IMR-90 (cell line): ENCODE measurements at regions not wholly inside any gene's neighbourhood (a gene's known extent, or its start where the extent isn't known, plus 50 kb on each side); places are given as distances from the start of the nearest gene placed in this dataset.

ENCODE experiments used
- ATAC-seq: fragments of 200-7000 bp; cut with Tn5 transposase; 2 replicates; pipeline ENCODE4 v1.9.1; 2020; ENCODE audit warnings: low read depth, mild to moderate bottlenecking, moderate library complexity
- BruUV-seq: library from RNA; stranded (reverse); fragments of 400-500 nt; replicated peaks from 2 replicates; lab custom pipeline; 2021; lab: Mats Ljungman, UMichigan
- CTCF ChIA-PET: fragments of 300-600 bp; formaldehyde crosslinking; extraction: SDS; loops from one replicate; lab custom pipeline; 2021; ENCODE audit warnings: antibody characterized with exemption; lab: Yijun Ruan, JAX
- POLR2A ChIA-PET: fragments of 300-600 bp; sonication (Branson Sonifier 250); formaldehyde crosslinking; loops from one replicate; lab custom pipeline; 2022; ENCODE audit warnings: antibody characterized with exemption; ENCODE audit not compliant: unreplicated experiment; lab: Charles Lee
- DNase-seq: peaks from one replicate; pipeline ENCODE4 v3.0.0; 2013
- H2AFZ ChIP-seq: replicated peaks from 2 replicates; pipeline ENCODE3; 2013; ENCODE audit warnings: low read length, mild to moderate bottlenecking; ENCODE audit not compliant: poor library complexity
- H2AK5ac ChIP-seq: 2 replicates; pipeline ENCODE4 v1.6.1; 2013; ENCODE audit warnings: low read depth, low read length, inconsistent platforms
- H2AK9ac ChIP-seq: replicated peaks from 2 replicates; pipeline ENCODE3; 2013; ENCODE audit warnings: mild to moderate bottlenecking, low read depth, low read length, moderate library complexity; ENCODE audit not compliant: poor library complexity
- H2BK120ac ChIP-seq: 2 replicates; pipeline ENCODE4 v1.6.1; 2013; ENCODE audit warnings: low read depth, low read length, inconsistent platforms
- H2BK15ac ChIP-seq: 3 replicates; pipeline ENCODE4 v1.6.1; 2013; ENCODE audit warnings: low read depth, low read length, inconsistent platforms
- H2BK20ac ChIP-seq: 2 replicates; pipeline ENCODE4 v1.6.1; 2013; ENCODE audit warnings: low read depth, mild to moderate bottlenecking, inconsistent platforms, low read length, moderate library complexity
- H2BK5ac ChIP-seq: 2 replicates; pipeline ENCODE4 v1.6.1; 2013; ENCODE audit warnings: mild to moderate bottlenecking, low read depth, low read length, inconsistent platforms; ENCODE audit not compliant: poor library complexity, severe bottlenecking
- H3K14ac ChIP-seq: replicated peaks from 2 replicates; pipeline ENCODE4 v1.6.1; 2013; ENCODE audit warnings: low read depth, low read length, inconsistent platforms
- H3K18ac ChIP-seq: 2 replicates; pipeline ENCODE4 v1.6.1; 2013; ENCODE audit warnings: low read depth, low read length, control low read depth
- H3K23ac ChIP-seq: 2 replicates; pipeline ENCODE4 v1.6.1; 2013; ENCODE audit warnings: low read depth, low read length, inconsistent platforms
- H3K27ac ChIP-seq: 2 replicates; pipeline ENCODE4 v1.5.1; 2013; ENCODE audit warnings: mild to moderate bottlenecking, control low read depth, low read length; ENCODE audit not compliant: insufficient read depth
- H3K27me3 ChIP-seq: 2 replicates; pipeline ENCODE4 v1.6.1; 2013; ENCODE audit warnings: low read length; ENCODE audit not compliant: control insufficient read depth, insufficient read depth
- H3K36me3 ChIP-seq: 2 replicates; pipeline ENCODE4 v1.6.1; 2013; ENCODE audit warnings: low read length, mixed read lengths; ENCODE audit not compliant: control insufficient read depth, insufficient read depth
- H3K4ac ChIP-seq: 2 replicates; pipeline ENCODE4 v1.6.1; 2013; ENCODE audit warnings: low read depth, low read length, inconsistent platforms
- H3K4me1 ChIP-seq: 2 replicates; pipeline ENCODE4 v1.6.1; 2013; ENCODE audit warnings: low read length, mixed read lengths; ENCODE audit not compliant: control insufficient read depth, insufficient read depth
- H3K4me2 ChIP-seq: 2 replicates; pipeline ENCODE4 v1.6.1; 2013; ENCODE audit warnings: low read depth, mild to moderate bottlenecking, control low read depth, low read length, moderate library complexity
- H3K4me3 ChIP-seq: 2 replicates; pipeline ENCODE4 v1.5.1; 2013; ENCODE audit warnings: low read depth, mild to moderate bottlenecking, control low read depth, low read length, moderate library complexity; ENCODE audit not compliant: insufficient read depth
- H3K56ac ChIP-seq: 2 replicates; pipeline ENCODE4 v1.6.1; 2013; ENCODE audit warnings: low read length, inconsistent platforms; ENCODE audit not compliant: insufficient read depth; ENCODE audit errors: extremely low read depth
- H3K79me1 ChIP-seq, 2 experiments: 2 replicates each; pipeline ENCODE4 v1.6.1; 2013; ENCODE audit warnings: low read length in 2 of 2, inconsistent platforms in 1 of 2, low read depth in 1 of 2
- H3K9ac ChIP-seq: 2 replicates; pipeline ENCODE4 v1.6.1; 2013; ENCODE audit warnings: low read depth, low read length, control low read depth
- H3K9me1 ChIP-seq: 2 replicates; pipeline ENCODE4 v1.6.1; 2013; ENCODE audit warnings: low read length, inconsistent platforms; ENCODE audit not compliant: insufficient read depth
- H3K9me3 ChIP-seq: 2 replicates; pipeline ENCODE4 v1.6.1; 2013; ENCODE audit warnings: low read length; ENCODE audit not compliant: control insufficient read depth, insufficient read depth
- H4K20me1 ChIP-seq: 2 replicates; pipeline ENCODE4 v1.6.1; 2013; ENCODE audit warnings: low read length, inconsistent platforms; ENCODE audit not compliant: insufficient read depth
- H4K5ac ChIP-seq: 2 replicates; pipeline ENCODE4 v1.6.1; 2013; ENCODE audit warnings: mild to moderate bottlenecking, low read depth, low read length, control low read depth
- H4K8ac ChIP-seq, 2 experiments: 2 replicates each; pipeline ENCODE4 v1.6.1; 2013; ENCODE audit warnings: low read depth in 2 of 2, low read length in 2 of 2, control low read depth in 1 of 2, inconsistent platforms in 1 of 2
- H4K91ac ChIP-seq: 2 replicates; pipeline ENCODE4 v1.6.1; 2013; ENCODE audit warnings: low read depth, low read length, inconsistent platforms; ENCODE audit not compliant: insufficient read depth
- BHLHE40 ChIP-seq: fragments of 150-350 bp; IDR thresholded peaks from 2 replicates; pipeline ENCODE4 v1.6.1; 2016; ENCODE audit warnings: mild to moderate bottlenecking, low read depth, low read length
- CEBPB ChIP-seq: IDR thresholded peaks from 2 replicates; pipeline ENCODE4 v1.6.1; 2012; ENCODE audit warnings: low read depth, low read length, improper control_type of control experiment
- CHD1 ChIP-seq: IDR thresholded peaks from 2 replicates; pipeline ENCODE4 v1.6.1; 2012; ENCODE audit warnings: low read depth, low read length, improper control_type of control experiment
- CTCF ChIP-seq: conservative IDR thresholded peaks from 2 replicates; pipeline ENCODE4 v1.5.1; 2012; ENCODE audit warnings: mild to moderate bottlenecking, low read depth, low read length, improper control_type of control experiment
- ELK1 ChIP-seq: fragments of 150-350 bp; IDR thresholded peaks from 2 replicates; pipeline ENCODE4 v1.6.1; 2016; ENCODE audit warnings: low read depth, mild to moderate bottlenecking, low read length, moderate library complexity, borderline replicate concordance
- FOS ChIP-seq: fragments of 150-350 bp; IDR thresholded peaks from 2 replicates; pipeline ENCODE4 v1.6.1; 2016; ENCODE audit warnings: low read depth, low read length
- MAFK ChIP-seq: IDR thresholded peaks from 2 replicates; pipeline ENCODE4 v1.6.1; 2012; ENCODE audit warnings: low read depth, low read length, improper control_type of control experiment
- MAZ ChIP-seq: IDR thresholded peaks from 2 replicates; pipeline ENCODE4 v1.6.1; 2012; ENCODE audit warnings: low read depth, mild to moderate bottlenecking, low read length, improper control_type of control experiment, moderate library complexity, borderline replicate concordance
- MXI1 ChIP-seq: IDR thresholded peaks from 2 replicates; pipeline ENCODE4 v1.6.1; 2012; ENCODE audit warnings: low read depth, mild to moderate bottlenecking, low read length, moderate library complexity, borderline replicate concordance
- NFE2L2 ChIP-seq: fragments of 150-350 bp; IDR thresholded peaks from 2 replicates; pipeline ENCODE4 v1.6.1; 2016; ENCODE audit warnings: low read depth, mild to moderate bottlenecking, low read length
- POLR2A ChIP-seq: IDR thresholded peaks from 2 replicates; pipeline ENCODE4 v1.6.1; 2012; ENCODE audit warnings: mild to moderate bottlenecking, low read depth, low read length
- RAD21 ChIP-seq: IDR thresholded peaks from 2 replicates; pipeline ENCODE4 v1.6.1; 2012; ENCODE audit warnings: low read length, improper control_type of control experiment
- RCOR1 ChIP-seq: IDR thresholded peaks from 2 replicates; pipeline ENCODE4 v1.6.1; 2012; ENCODE audit warnings: mild to moderate bottlenecking, low read length, improper control_type of control experiment; ENCODE audit not compliant: insufficient replicate concordance
- RFX5 ChIP-seq: IDR thresholded peaks from 2 replicates; pipeline ENCODE4 v1.8.0; 2012; ENCODE audit warnings: low read depth, mild to moderate bottlenecking, low read length, moderate library complexity
- SMC3 ChIP-seq: fragments of 150-350 bp; IDR thresholded peaks from 2 replicates; pipeline ENCODE4 v1.6.1; 2016; ENCODE audit warnings: low read depth, mild to moderate bottlenecking, antibody characterized with exemption, low read length, moderate library complexity
- USF2 ChIP-seq: fragments of 150-350 bp; IDR thresholded peaks from 2 replicates; pipeline ENCODE4 v1.6.1; 2017; ENCODE audit warnings: mild to moderate bottlenecking, antibody characterized with exemption, low read length, low read depth
- WGBS, 2 experiments: methylation state at CpG; one replicate each; pipeline versions ENCODE4 v1.1.5 to v1.1.7; 2013; ENCODE audit warnings: missing lambda C conversion rate in 2 of 2; ENCODE audit not compliant: insufficient read length in 1 of 2; ENCODE audit errors: extremely low coverage in 2 of 2; 5-methylcytosine and 5-hydroxymethylcytosine counted together
- dilution Hi-C: fragments of 300-500 bp; cut with HindIII; formaldehyde crosslinking; loops from one replicate; pipeline ENCODE4 v1.14.3; 2018; ENCODE audit warnings: low sequenced_read_pairs; ENCODE audit not compliant: unreplicated experiment
- in situ Hi-C: fragments of 300-500 bp; cut with MboI; formaldehyde crosslinking; loops from 3 replicates; pipeline ENCODE4 v1.14.3; 2019; ENCODE audit warnings: low sequenced_read_pairs, inconsistent platforms, mixed read lengths
- intact Hi-C: fragments of 100-400 bp; cut with micrococcal nuclease; formaldehyde crosslinking; loops from 2 replicates; pipeline ENCODE4 v1.10.0; 2022

- H2BK5ac ChIP-seq: no peak overlapping the region
- H3K36me3 ChIP-seq: no peaks in the 10 kb centered on the region
- ATAC-seq: no peak
- no peaks in the 10 kb centered on the region for H3K9me3 ChIP-seq
- BruUV-seq: no TSS peak
- dilution Hi-C loops: no loop called here
- H3K18ac ChIP-seq: no peak overlapping the region
- H3K23ac ChIP-seq: no peak overlapping the region
- no peaks in the 10 kb centered on the region for H3K27me3 ChIP-seq
- no peak overlapping the region for H2AFZ ChIP-seq
- intact Hi-C loops: no loop called here
- DNase-seq: no peak
- no peak overlapping the region for H3K4me2 ChIP-seq
- no peak overlapping the region for H2BK120ac ChIP-seq
- ChIA-PET CTCF (no interaction called here), POLR2A (no interaction called here)
- H3K79me1 ChIP-seq: no peaks in the 10 kb centered on the region
- no peak overlapping the region for H4K8ac ChIP-seq
- no peak overlapping the region for H4K5ac ChIP-seq
- in situ Hi-C loops: no loop called here
- H3K56ac ChIP-seq: no peak overlapping the region
- H4K91ac ChIP-seq: no peak overlapping the region
- no peak for TF ChIP-seq ELK1
- TF ChIP-seq POLR2A: no peak
- no peak for TF ChIP-seq USF2
- no peak for TF ChIP-seq RAD21
- TF ChIP-seq RCOR1: no peak
- no peak for TF ChIP-seq NFE2L2
- TF ChIP-seq MXI1: no peak
- TF ChIP-seq CEBPB: no peak
- TF ChIP-seq CTCF: no peak
- no peak for TF ChIP-seq BHLHE40
- no peak for TF ChIP-seq CHD1
- TF ChIP-seq SMC3: no peak
- no peak for TF ChIP-seq FOS
- TF ChIP-seq RFX5: no peak
- TF ChIP-seq MAZ: no peak
- TF ChIP-seq MAFK: no peak
- H3K4ac ChIP-seq: no peak overlapping the region
- no peaks in the 10 kb centered on the region for H3K4me1 ChIP-seq
- no peak overlapping the region for H3K9ac ChIP-seq
- H3K9me1 ChIP-seq: no peaks in the 10 kb centered on the region
- no peak overlapping the region for H3K4me3 ChIP-seq
- H3K14ac ChIP-seq: no peak overlapping the region
- WGBS, 2 experiments: 47% methylated on average over 2 of the region's 3 CpGs; no CpG with 5 or more reads in 1 of the 2 experiments
- H2AK9ac ChIP-seq: no peak overlapping the region
- no peak overlapping the region for H3K27ac ChIP-seq
- H2AK5ac ChIP-seq: no peak overlapping the region
- no peak overlapping the region for H2BK15ac ChIP-seq
- H2BK20ac ChIP-seq: no peak overlapping the region
- H4K20me1 ChIP-seq: no peaks in the 10 kb centered on the region
These were observed 318.1 kb upstream of the PIK3R1 start for GRCh38 chr5:67897431-67897830.
